22Rv1 (cell line): ENCODE measurements at regions not wholly inside any gene's neighbourhood (a gene's known extent, or its start where the extent isn't known, plus 50 kb on each side); places are given as distances from the start of the nearest gene placed in this dataset.

Experiments
- CTCF ChIP-seq: fragments of 450-650 bp; IDR thresholded peaks from 2 replicates; pipeline ENCODE4 v1.5.1; 2017; ENCODE audit warnings: mild to moderate bottlenecking
- ZFX ChIP-seq: fragments of 450-650 bp; IDR thresholded peaks from 2 replicates; pipeline ENCODE4 v1.6.1; 2017; ENCODE audit warnings: antibody characterized with exemption, borderline replicate concordance

DNA sequence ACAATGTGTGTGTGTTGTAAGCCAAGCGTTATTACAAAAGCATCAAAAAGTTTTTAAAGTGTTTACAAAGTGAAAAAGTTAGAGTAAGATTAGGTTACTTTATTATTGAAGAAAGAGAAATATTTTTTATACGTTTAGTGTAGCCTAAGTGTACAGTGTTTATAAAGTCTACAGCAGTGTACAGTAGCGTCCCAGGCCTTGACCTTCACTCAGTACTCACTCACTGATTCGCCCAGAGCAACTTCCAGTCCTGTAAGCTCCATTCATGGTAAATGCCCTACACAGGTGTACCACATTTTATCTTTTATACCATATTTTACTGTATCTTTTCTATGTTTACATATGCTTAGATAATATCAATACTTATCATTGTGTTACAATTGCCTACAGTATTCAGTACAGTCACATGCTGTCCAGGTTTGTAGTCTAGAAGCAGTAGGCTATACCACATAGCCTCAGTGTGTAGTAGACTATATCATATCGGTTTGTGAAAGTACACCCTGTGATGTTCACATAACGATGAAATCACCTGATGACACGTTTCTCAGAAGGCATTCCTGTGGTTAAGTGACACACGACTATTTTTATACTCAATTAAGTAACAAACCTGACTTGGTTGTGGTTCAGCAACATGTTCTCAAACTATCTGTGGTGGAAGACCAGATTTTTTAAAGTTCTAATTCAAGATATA lies 152.0 kb upstream of the EDNRA start:
- TF ChIP-seq CTCF (no peak), ZFX (no peak)
